K562 (cell line): ENCODE measurements at regions not wholly inside any gene's neighbourhood (a gene's known extent, or its start where the extent isn't known, plus 50 kb on each side); places are given as distances from the start of the nearest gene placed in this dataset.

ENCODE experiments used
- ATAC-seq: fragments of 200-7000 bp; cut with Tn5 transposase; 3 replicates; pipeline ENCODE4 v1.9.1; 2020; ENCODE audit warnings: moderate library complexity
- BruUV-seq: library from RNA; stranded (reverse); fragments of 400-500 nt; replicated peaks from 2 replicates; lab custom pipeline; 2021; lab: Mats Ljungman, UMichigan
- CTCF ChIA-PET: fragments of 300-600 bp; formaldehyde crosslinking; extraction: SDS; loops from one replicate; lab custom pipeline; 2021; ENCODE audit warnings: low intra/inter-chr PET ratio; lab: Yijun Ruan, JAX
- POLR2A ChIA-PET: fragments of 300-600, 350-650 bp; sonication (Branson Sonifier 250); formaldehyde crosslinking; extraction: SDS; loops from one replicate; lab custom pipeline; 2021; ENCODE audit warnings: antibody characterized with exemption, inconsistent platforms; lab: Yijun Ruan, JAX
- DNase-seq, 4 experiments: peaks; one replicate each; pipeline versions ENCODE4 v3.0.0 to v3.0.0-alpha.2; 2011 to 2018; ENCODE audit warnings: low spot score in 3 of 4, mixed read lengths in 3 of 4; ENCODE audit errors: extremely low read depth in 1 of 4
- FAIRE-seq: peaks from 2 replicates; lab custom pipeline; 2011; peaks lifted over from hg19 to GRCh38; lab: Jason Lieb, UNC
- H2AFZ ChIP-seq: 2 replicates; pipeline ENCODE4 v1.6.0; 2011; ENCODE audit warnings: low read depth, low read length, control low read depth, inconsistent platforms
- H3K27ac ChIP-seq: fragments of 200-600 bp; 3 replicates; pipeline ENCODE4 v1.8.0; 2011; ENCODE audit warnings: low read depth, mild to moderate bottlenecking, control low read depth, inconsistent platforms, low read length, moderate library complexity, mixed read lengths; ENCODE audit errors: extremely low read depth
- H3K27me3 ChIP-seq, 2 experiments: fragments of 300-600 bp in 1 of 2; 2 replicates in 1 of 2; 3 replicates in 1 of 2; pipeline versions ENCODE4 v1.6.0 to v1.8.0; 2011; ENCODE audit warnings: inconsistent platforms in 2 of 2, low read length in 2 of 2, mild to moderate bottlenecking in 1 of 2, mixed read lengths in 1 of 2, moderate library complexity in 1 of 2; ENCODE audit not compliant: control insufficient read depth in 2 of 2, insufficient read depth in 2 of 2
- H3K36me3 ChIP-seq: fragments of 300-600 bp; 3 replicates; pipeline ENCODE4 v1.8.0; 2011; ENCODE audit warnings: mild to moderate bottlenecking, low read length, inconsistent platforms; ENCODE audit not compliant: control insufficient read depth, insufficient read depth
- H3K4me1 ChIP-seq, 2 experiments: fragments of 200-600 bp in 1 of 2; replicated peaks in 1 of 2; 2 replicates in 1 of 2; 3 replicates in 1 of 2; pipeline versions ENCODE4 v1.5.1 to v1.8.0; 2011; ENCODE audit warnings: inconsistent platforms in 2 of 2, low read length in 2 of 2, mild to moderate bottlenecking in 1 of 2, mixed read lengths in 1 of 2, moderate library complexity in 1 of 2; ENCODE audit not compliant: control insufficient read depth in 2 of 2, insufficient read depth in 2 of 2
- H3K4me2 ChIP-seq: 2 replicates; pipeline ENCODE4 v1.6.1; 2011; ENCODE audit warnings: low read length, control low read depth, inconsistent platforms, mixed read lengths; ENCODE audit not compliant: insufficient read depth
- H3K4me3 ChIP-seq: fragments of 200-600 bp; sonication (generic), shearing (Covaris generic); 2 replicates; pipeline ENCODE4 v1.5.1; 2016; ENCODE audit warnings: control low read depth, inconsistent platforms
- H3K79me2 ChIP-seq: fragments of 200-600 bp; 3 replicates; pipeline ENCODE4 v1.8.0; 2011; ENCODE audit warnings: low read length, inconsistent platforms; ENCODE audit not compliant: control insufficient read depth, insufficient read depth
- H3K9ac ChIP-seq, 2 experiments: 2 replicates each; pipeline versions ENCODE4 v1.6.0 to v1.6.1; 2011; ENCODE audit warnings: low read depth in 2 of 2, low read length in 2 of 2, control low read depth in 1 of 2, inconsistent platforms in 1 of 2, mild to moderate bottlenecking in 1 of 2, mixed read lengths in 1 of 2; ENCODE audit not compliant: insufficient read depth in 1 of 2
- H3K9me1 ChIP-seq: one replicate; pipeline ENCODE4 v1.6.0; 2011; ENCODE audit warnings: inconsistent platforms, mild to moderate bottlenecking, low read length, moderate library complexity; ENCODE audit not compliant: control insufficient read depth, insufficient read depth
- H3K9me3 ChIP-seq: replicated peaks from 2 replicates; pipeline ENCODE4 v1.5.1; 2011; ENCODE audit warnings: low read depth, low read length, inconsistent platforms; ENCODE audit not compliant: control insufficient read depth, insufficient read depth
- H4K20me1 ChIP-seq: replicated peaks from 2 replicates; pipeline ENCODE4 v1.6.1; 2011; ENCODE audit warnings: low read length, inconsistent platforms, mixed read lengths; ENCODE audit not compliant: control insufficient read depth, insufficient read depth
- ATF7 ChIP-seq: fragments of 450-650 bp; IDR thresholded peaks from 2 replicates; pipeline ENCODE4 v1.7.1; 2014; ENCODE audit warnings: mild to moderate bottlenecking, moderate library complexity
- CCNT2 ChIP-seq: IDR thresholded peaks from 2 replicates; pipeline ENCODE4 v1.6.1; 2011; ENCODE audit warnings: borderline replicate concordance, low read depth, mild to moderate bottlenecking, moderate library complexity, mixed read lengths, low read length; ENCODE audit not compliant: insufficient read length; ENCODE audit errors: extremely low read depth
- GABPB1 ChIP-seq: sonication (generic); formaldehyde crosslinking; IDR thresholded peaks from 2 replicates; pipeline ENCODE4 v1.8.0; 2022; ENCODE audit warnings: mild to moderate bottlenecking, missing genetic modification reagents
- GATAD2B ChIP-seq: fragments of 450-650 bp; IDR thresholded peaks from 2 replicates; pipeline ENCODE4 v1.6.1; 2017; ENCODE audit warnings: mild to moderate bottlenecking, borderline replicate concordance
- GMEB1 ChIP-seq: fragments of 250-450 bp; sonication (Bioruptor Pico); IDR thresholded peaks from 2 replicates; pipeline ENCODE4 v1.4.0; 2020; ENCODE audit warnings: mild to moderate bottlenecking
- GTF2A2 ChIP-seq: IDR thresholded peaks from 2 replicates; pipeline ENCODE4 v1.6.1; 2016; ENCODE audit warnings: mild to moderate bottlenecking, missing genetic modification characterization, missing compliant biosample characterization
- HDAC8 ChIP-seq: fragments of 450-650 bp; IDR thresholded peaks from 2 replicates; pipeline ENCODE4 v1.6.1; 2016; ENCODE audit warnings: mild to moderate bottlenecking, missing genetic modification characterization, moderate library complexity, missing compliant biosample characterization
- HOXB6 ChIP-seq: fragments of 250-450 bp; sonication (Bioruptor Pico); IDR thresholded peaks from 2 replicates; pipeline ENCODE4 v1.5.1; 2022; ENCODE audit warnings: mild to moderate bottlenecking, borderline replicate concordance
- IFI16 ChIP-seq: fragments of 250-450 bp; sonication (Bioruptor Pico); IDR thresholded peaks from 2 replicates; pipeline ENCODE4 v2.1.2; 2022; ENCODE audit warnings: mild to moderate bottlenecking, inconsistent platforms
- LEF1 ChIP-seq: fragments of 450-650 bp; IDR thresholded peaks from 2 replicates; pipeline ENCODE4 v1.6.1; 2016; ENCODE audit warnings: mild to moderate bottlenecking
- MAFK ChIP-seq: IDR thresholded peaks from 2 replicates; pipeline ENCODE4 v1.6.1; 2011; ENCODE audit warnings: low read length, improper control_type of control experiment
- MBD2 ChIP-seq: sonication (generic); IDR thresholded peaks from 2 replicates; pipeline ENCODE4 v1.6.1; 2016; ENCODE audit warnings: low read depth, borderline replicate concordance
- NFE2 ChIP-seq: IDR thresholded peaks from 2 replicates; pipeline ENCODE4 v1.6.1; 2014; ENCODE audit warnings: antibody characterized with exemption, low read depth
- POLR3G ChIP-seq: IDR thresholded peaks from 2 replicates; pipeline ENCODE4 v1.6.1; 2011; ENCODE audit not compliant: insufficient read length, insufficient replicate concordance; ENCODE audit errors: extremely low read depth
- RFX5 ChIP-seq: IDR thresholded peaks from 2 replicates; pipeline ENCODE4 v1.6.1; 2011; ENCODE audit warnings: low read depth, mild to moderate bottlenecking, improper control_type of control experiment, low read length
- SLC30A9 ChIP-seq: fragments of 250-450 bp; sonication (Bioruptor Pico); IDR thresholded peaks from 2 replicates; pipeline ENCODE4 v1.8.0; 2022; ENCODE audit warnings: mild to moderate bottlenecking, moderate library complexity
- ZBTB26 ChIP-seq: fragments of 450-650 bp; formaldehyde crosslinking; IDR thresholded peaks from 2 replicates; pipeline ENCODE4 v1.4.0; 2022; ENCODE audit warnings: missing genetic modification characterization
- ZBTB7A ChIP-seq: IDR thresholded peaks from 2 replicates; pipeline ENCODE4 v1.6.1; 2011; ENCODE audit warnings: low read depth, mild to moderate bottlenecking, low read length, moderate library complexity, borderline replicate concordance; ENCODE audit not compliant: control insufficient read depth
- ZKSCAN3 ChIP-seq: fragments of 250-450 bp; sonication (Bioruptor Pico); IDR thresholded peaks from 2 replicates; pipeline ENCODE4 v1.4.0; 2020
- ZNF583 ChIP-seq: fragments of 250-450 bp; sonication (Bioruptor Pico); IDR thresholded peaks from 2 replicates; pipeline ENCODE4 v1.4.0; 2020
- ZNF655 ChIP-seq: fragments of 250-450 bp; sonication (Bioruptor Pico); IDR thresholded peaks from 2 replicates; pipeline ENCODE4 v1.5.0; 2021
- ZNF695 ChIP-seq: fragments of 450-650 bp; formaldehyde crosslinking; IDR thresholded peaks from 2 replicates; pipeline ENCODE4 v1.4.0; 2020; ENCODE audit warnings: mild to moderate bottlenecking, moderate library complexity
- WGBS: fragments of 100-300 bp; shearing (Covaris generic); methylation state at CpG from one replicate; pipeline ENCODE4 v1.1.6; 2016; ENCODE audit warnings: low coverage, mixed read lengths; ENCODE audit not compliant: insufficient coverage; ENCODE audit errors: missing lambda C conversion rate; 5-methylcytosine and 5-hydroxymethylcytosine counted together
- in situ Hi-C: fragments of 300-500 bp; cut with MboI; formaldehyde crosslinking; loops from 4 replicates; pipeline ENCODE4 v1.15.0; 2018; ENCODE audit warnings: inconsistent platforms, mixed read lengths
- intact Hi-C: fragments of 100-400 bp; cut with micrococcal nuclease; formaldehyde crosslinking; loops from 2 replicates; pipeline ENCODE4 v1.14.2; 2022

GRCh38 chr12:84165998-84166571, 746.5 kb downstream of the SLC6A15 start (continued):
- TF ChIP-seq SLC30A9 (CRISPR knock-in tag) = no peak
- no peak for TF ChIP-seq MAFK
- no peak for TF ChIP-seq ZNF583
- TF ChIP-seq IFI16 (CRISPR knock-in tag) = no peak
- TF ChIP-seq ZBTB26 = no peak
- TF ChIP-seq GMEB1 (CRISPR knock-in tag) = no peak

- WGBS = 0% methylated on average over 2 of the region's 2 CpGs
- H3K4me3 ChIP-seq = no peak overlapping the region
- BruUV-seq = no TSS peak
- TF ChIP-seq RFX5 = no peak
- no peak for TF ChIP-seq GABPB1
- TF ChIP-seq ZBTB7A = no peak
- TF ChIP-seq ATF7 = no peak
- no peak for TF ChIP-seq HDAC8 (tag)
- TF ChIP-seq HOXB6 (CRISPR knock-in tag) = no peak
- no peak for TF ChIP-seq GATAD2B
- TF ChIP-seq POLR3G = no peak
- no peak for TF ChIP-seq ZNF655 (CRISPR knock-in tag)
- no peak for TF ChIP-seq LEF1
- TF ChIP-seq NFE2 = no peak
- TF ChIP-seq CCNT2 = no peak
- no peak for TF ChIP-seq ZKSCAN3
- no peak for TF ChIP-seq GTF2A2
- TF ChIP-seq ZNF695 (CRISPR knock-in tag) = no peak
- no peak for TF ChIP-seq MBD2
These were observed 751.3 kb downstream of the SLC6A15 start for GRCh38 chr12:84161296-84161695.

More at GRCh38 chr12:84161296-84161695, 751.3 kb downstream of the SLC6A15 start:
- Histone ChIP-seq H3K4me2 (no peak overlapping the region), H2AFZ (no peak overlapping the region), H4K20me1 (no peaks in the 10 kb centered on the region), H3K9ac (no peak overlapping the region), H3K79me2 (no peaks in the 10 kb centered on the region), H3K9me1 (no peaks in the 10 kb centered on the region), H3K9me3 (no peaks in the 10 kb centered on the region), H3K27me3 (no peaks in the 10 kb centered on the region), H3K27ac (no peak overlapping the region), H3K4me1 (no peaks in the 10 kb centered on the region), H3K36me3 (no peaks in the 10 kb centered on the region)
- CTCF ChIA-PET = no interaction called here
- in situ Hi-C loops (no loop called here), intact Hi-C loops (no loop called here)
- ATAC-seq (no peak), DNase-seq (no peak), FAIRE-seq (no peak)
- POLR2A ChIA-PET = no interaction called here
